Spleen (tissue), 11 donors: ENCODE measurements at regions not wholly inside any gene's neighbourhood (a gene's known extent, or its start where the extent isn't known, plus 50 kb on each side); places are given as distances from the start of the nearest gene placed in this dataset.

ENCODE experiments used
- DNase-seq: peaks from one replicate; pipeline ENCODE4 v3.0.0-alpha.2; 2020
- H3K27ac ChIP-seq, 8 donors: fragments of 200-600 bp; sonication (generic) in 7 of 8; 1 replicate in 4 of 8; 2 replicates in 4 of 8; pipeline versions ENCODE4 v1.5.0 to v1.8.0; 2016 to 2021; ENCODE audit warnings: inconsistent platforms in 4 of 8, mild to moderate bottlenecking in 4 of 8, moderate library complexity in 1 of 8
- H3K27me3 ChIP-seq, 7 donors: fragments of 200-600 bp; sonication (generic) in 6 of 7; replicated peaks in 1 of 7; 1 replicate in 4 of 7; 2 replicates in 3 of 7; pipeline versions ENCODE4 v1.5.0 to v1.8.0; 2016 to 2021; ENCODE audit warnings: inconsistent platforms in 3 of 7, mild to moderate bottlenecking in 1 of 7
- H3K36me3 ChIP-seq, 6 donors: fragments of 200-600 bp; sonication (generic) in 5 of 6; 1 replicate in 4 of 6; 2 replicates in 2 of 6; pipeline versions ENCODE4 v1.5.0 to v1.8.0; 2016 to 2021; ENCODE audit warnings: inconsistent platforms in 2 of 6
- H3K4me1 ChIP-seq, 6 donors: fragments of 200-600 bp; sonication (generic) in 5 of 6; 1 replicate in 3 of 6; 2 replicates in 3 of 6; pipeline versions ENCODE4 v1.5.0 to v1.8.0; 2016 to 2021; ENCODE audit warnings: inconsistent platforms in 3 of 6
- H3K4me3 ChIP-seq, 8 donors: fragments of 200-600 bp; sonication (generic) in 7 of 8; 1 replicate in 4 of 8; 2 replicates in 4 of 8; pipeline versions ENCODE4 v1.5.0 to v1.8.0; 2016 to 2021; ENCODE audit warnings: inconsistent platforms in 4 of 8, mild to moderate bottlenecking in 4 of 8, moderate library complexity in 2 of 8
- H3K9me3 ChIP-seq, 8 donors: fragments of 200-600 bp; sonication (generic) in 7 of 8; 1 replicate in 4 of 8; 2 replicates in 4 of 8; pipeline versions ENCODE4 v1.5.0 to v1.8.0; 2016 to 2021; ENCODE audit warnings: inconsistent platforms in 4 of 8
- CTCF ChIP-seq, 11 experiments: fragments of 200-600 bp in 7 of 11; fragments of 450-650 bp in 4 of 11; sonication (generic) in 4 of 11; IDR thresholded peaks in 8 of 11; conservative IDR thresholded peaks in 3 of 11; 1 replicate in 7 of 11; 2 replicates in 4 of 11; pipeline versions ENCODE4 v1.4.0 to v1.8.0; 2016 to 2021; ENCODE audit warnings: antibody characterized with exemption in 11 of 11, inconsistent platforms in 4 of 11, mild to moderate bottlenecking in 1 of 11
- POLR2A ChIP-seq, 3 donors: fragments of 450-650 bp; IDR thresholded peaks; one replicate each; pipeline ENCODE4 v1.5.1; 2017; ENCODE audit warnings: antibody characterized with exemption in 3 of 3, mild to moderate bottlenecking in 1 of 3
- POLR2AphosphoS5 ChIP-seq, 3 donors: sonication (generic); formaldehyde crosslinking; IDR thresholded peaks; one replicate each; pipeline ENCODE4 v1.5.1; 2017; ENCODE audit warnings: antibody characterized with exemption in 3 of 3
- WGBS, 5 donors: extraction: QIAGEN DNeasy Blood & Tissue Kit in 3 of 5; methylation state at CpG; one replicate each; pipeline versions ENCODE4 v1.1.5 to v1.1.7; 2013 to 2018; 5-methylcytosine and 5-hydroxymethylcytosine counted together
- intact Hi-C: fragments of 100-400 bp; cut with DNase I; formaldehyde crosslinking; loops from one replicate; pipeline ENCODE4 v1.15.0; 2023; ENCODE audit warnings: low total_unique reads
- donor health status: healthy with polysubstance abuse.
- donor health status: DM: no; HTN: no; CAD: no; lungs with moderate emphysema.
- donor health status: DM: no; HTN: no; CAD: no.
- donor health status: Bipolar disorder and iron deficiency.
- donor health status: healthy.
- donor health status: DM: no; HTN: no; CAD: no.
- donor health status: DM: yes; HTN: yes; CAD: no.

GRCh38 chr7:130921391-130922180 is 187.6 kb upstream of the KLF14 start:
- Histone ChIP-seq H3K4me1 (peaks cover 29 to 100% (median 80%) of the 10 kb centered on the region in 6 donors), H3K27ac (peak overlapping the region in 7 of 8 donors; percentile 67 to 76 (median 72)), H3K4me3 (peak overlapping the region in 1 of 8 donors; percentile 9), H3K9me3 (no peaks in the 10 kb centered on the region), H3K36me3 (peaks cover 0 to 54% (median 11%) of the 10 kb centered on the region in 6 donors), H3K27me3 (no peaks in the 10 kb centered on the region)
- intact Hi-C loops = no loop called here
- TF ChIP-seq POLR2A (IDR thresholded peaks at IDR 0.05) (no peak), CTCF (IDR thresholded peaks at IDR 0.05 in 8 of 11, conservative IDR thresholded peaks at IDR 0.05 in 3 of 11) (no peak), POLR2AphosphoS5 (IDR thresholded peaks at IDR 0.05) (peak in 2 of 3 donors; percentile 52 to 72)
- 56 to 86% (median 78%) methylated on average over 14 to 23 of the region's 23 CpGs for WGBS, 5 donors
- DNase-seq = no peak

GRCh38 chr7:130922206-130923112 is 188.5 kb upstream of the KLF14 start:
- WGBS, 5 donors = 71 to 82% (median 73%) methylated on average over 4 of the region's 4 CpGs
- TF ChIP-seq CTCF (IDR thresholded peaks at IDR 0.05 in 8 of 11, conservative IDR thresholded peaks at IDR 0.05 in 3 of 11) (no peak), POLR2A (IDR thresholded peaks at IDR 0.05) (no peak), POLR2AphosphoS5 (IDR thresholded peaks at IDR 0.05) (peak in 1 of 3 donors; percentile 3)
- no peak for DNase-seq
- Histone ChIP-seq H3K27me3 (no peaks in the 10 kb centered on the region), H3K4me1 (peaks cover 30 to 100% (median 79%) of the 10 kb centered on the region in 6 donors), H3K4me3 (no peak overlapping the region), H3K9me3 (no peaks in the 10 kb centered on the region), H3K36me3 (peaks cover 0 to 60% (median 11%) of the 10 kb centered on the region in 6 donors), H3K27ac (peak overlapping the region in 6 of 8 donors; percentile 68 to 76 (median 73))
- intact Hi-C loops = no loop called here

- 71 to 96% (median 89%) methylated on average over 4 of the region's 4 CpGs for WGBS, 5 donors
- Histone ChIP-seq H3K9me3 (no peaks in the 10 kb centered on the region), H3K4me3 (no peak overlapping the region), H3K36me3 (peaks cover 0 to 58% (median 11%) of the 10 kb centered on the region in 6 donors), H3K4me1 (peaks cover 26 to 100% (median 80%) of the 10 kb centered on the region in 6 donors), H3K27ac (peak overlapping the region in 4 of 8 donors; percentile 76 to 90 (median 88)), H3K27me3 (no peaks in the 10 kb centered on the region)
- intact Hi-C loops = no loop called here
- DNase-seq = no peak
- no peak for TF ChIP-seq CTCF (IDR thresholded peaks at IDR 0.05 in 8 of 11, conservative IDR thresholded peaks at IDR 0.05 in 3 of 11)
- TF ChIP-seq POLR2A (IDR thresholded peaks at IDR 0.05) = no peak
- no peak for TF ChIP-seq POLR2AphosphoS5 (IDR thresholded peaks at IDR 0.05)
Observed at GRCh38 chr7:130923365-130923764, 189.4 kb upstream of the KLF14 start.
